H1 (cell line): ENCODE measurements at regions not wholly inside any gene's neighbourhood (a gene's known extent, or its start where the extent isn't known, plus 50 kb on each side); places are given as distances from the start of the nearest gene placed in this dataset.
A peak's percentile ranks its signal among the peaks of the same experiment; 100 is the strongest.

Experiments used
- CBX8 ChIP-seq: fragments of 300-800, 300-1000 bp; sonication (generic); IDR thresholded peaks from 2 replicates; pipeline ENCODE4 v1.7.1; 2016; ENCODE audit warnings: low read depth, low read length, borderline replicate concordance
- HDAC2 ChIP-seq, 2 experiments: fragments of 300-600 bp in 1 of 2; sonication (generic) in 1 of 2; IDR thresholded peaks; 2 replicates each; pipeline ENCODE4 v1.6.1; 2011 to 2012; ENCODE audit warnings: low read depth in 2 of 2, low read length in 2 of 2, mild to moderate bottlenecking in 2 of 2, moderate library complexity in 2 of 2, borderline replicate concordance in 1 of 2, inconsistent platforms in 1 of 2
- MAFK ChIP-seq: IDR thresholded peaks from 2 replicates; pipeline ENCODE4 v1.6.1; 2012; ENCODE audit warnings: low read depth, mild to moderate bottlenecking, improper control_type of control experiment, low read length
- SIN3A ChIP-seq, 2 experiments: IDR thresholded peaks in 1 of 2; conservative IDR thresholded peaks in 1 of 2; 2 replicates each; pipeline ENCODE4 v1.6.1; 2011 to 2012; ENCODE audit warnings: low read length in 2 of 2, improper control_type of control experiment in 1 of 2, low read depth in 1 of 2, mild to moderate bottlenecking in 1 of 2
- TAF1 ChIP-seq: IDR thresholded peaks from 2 replicates; pipeline ENCODE4 v1.6.1; 2011; ENCODE audit warnings: mild to moderate bottlenecking, low read depth, low read length
- TAF7 ChIP-seq: optimal IDR thresholded peaks from 2 replicates; pipeline ENCODE3; 2011; ENCODE audit warnings: low read depth, mild to moderate bottlenecking, inconsistent platforms, low read length, moderate library complexity, borderline replicate concordance
- TF ChIP-seq, protein P1 (sequence below): fragments of 300-600 bp; sonication (generic); IDR thresholded peaks from 2 replicates; pipeline ENCODE4 v1.7.1; 2012; ENCODE audit warnings: low read length, moderate library complexity, mild to moderate bottlenecking, inconsistent platforms; ENCODE audit not compliant: insufficient replicate concordance

GRCh38 chr6:28657769-28658465, 132.2 kb downstream of the GPX5 start (continued):
- TF ChIP-seq, protein P1, sequence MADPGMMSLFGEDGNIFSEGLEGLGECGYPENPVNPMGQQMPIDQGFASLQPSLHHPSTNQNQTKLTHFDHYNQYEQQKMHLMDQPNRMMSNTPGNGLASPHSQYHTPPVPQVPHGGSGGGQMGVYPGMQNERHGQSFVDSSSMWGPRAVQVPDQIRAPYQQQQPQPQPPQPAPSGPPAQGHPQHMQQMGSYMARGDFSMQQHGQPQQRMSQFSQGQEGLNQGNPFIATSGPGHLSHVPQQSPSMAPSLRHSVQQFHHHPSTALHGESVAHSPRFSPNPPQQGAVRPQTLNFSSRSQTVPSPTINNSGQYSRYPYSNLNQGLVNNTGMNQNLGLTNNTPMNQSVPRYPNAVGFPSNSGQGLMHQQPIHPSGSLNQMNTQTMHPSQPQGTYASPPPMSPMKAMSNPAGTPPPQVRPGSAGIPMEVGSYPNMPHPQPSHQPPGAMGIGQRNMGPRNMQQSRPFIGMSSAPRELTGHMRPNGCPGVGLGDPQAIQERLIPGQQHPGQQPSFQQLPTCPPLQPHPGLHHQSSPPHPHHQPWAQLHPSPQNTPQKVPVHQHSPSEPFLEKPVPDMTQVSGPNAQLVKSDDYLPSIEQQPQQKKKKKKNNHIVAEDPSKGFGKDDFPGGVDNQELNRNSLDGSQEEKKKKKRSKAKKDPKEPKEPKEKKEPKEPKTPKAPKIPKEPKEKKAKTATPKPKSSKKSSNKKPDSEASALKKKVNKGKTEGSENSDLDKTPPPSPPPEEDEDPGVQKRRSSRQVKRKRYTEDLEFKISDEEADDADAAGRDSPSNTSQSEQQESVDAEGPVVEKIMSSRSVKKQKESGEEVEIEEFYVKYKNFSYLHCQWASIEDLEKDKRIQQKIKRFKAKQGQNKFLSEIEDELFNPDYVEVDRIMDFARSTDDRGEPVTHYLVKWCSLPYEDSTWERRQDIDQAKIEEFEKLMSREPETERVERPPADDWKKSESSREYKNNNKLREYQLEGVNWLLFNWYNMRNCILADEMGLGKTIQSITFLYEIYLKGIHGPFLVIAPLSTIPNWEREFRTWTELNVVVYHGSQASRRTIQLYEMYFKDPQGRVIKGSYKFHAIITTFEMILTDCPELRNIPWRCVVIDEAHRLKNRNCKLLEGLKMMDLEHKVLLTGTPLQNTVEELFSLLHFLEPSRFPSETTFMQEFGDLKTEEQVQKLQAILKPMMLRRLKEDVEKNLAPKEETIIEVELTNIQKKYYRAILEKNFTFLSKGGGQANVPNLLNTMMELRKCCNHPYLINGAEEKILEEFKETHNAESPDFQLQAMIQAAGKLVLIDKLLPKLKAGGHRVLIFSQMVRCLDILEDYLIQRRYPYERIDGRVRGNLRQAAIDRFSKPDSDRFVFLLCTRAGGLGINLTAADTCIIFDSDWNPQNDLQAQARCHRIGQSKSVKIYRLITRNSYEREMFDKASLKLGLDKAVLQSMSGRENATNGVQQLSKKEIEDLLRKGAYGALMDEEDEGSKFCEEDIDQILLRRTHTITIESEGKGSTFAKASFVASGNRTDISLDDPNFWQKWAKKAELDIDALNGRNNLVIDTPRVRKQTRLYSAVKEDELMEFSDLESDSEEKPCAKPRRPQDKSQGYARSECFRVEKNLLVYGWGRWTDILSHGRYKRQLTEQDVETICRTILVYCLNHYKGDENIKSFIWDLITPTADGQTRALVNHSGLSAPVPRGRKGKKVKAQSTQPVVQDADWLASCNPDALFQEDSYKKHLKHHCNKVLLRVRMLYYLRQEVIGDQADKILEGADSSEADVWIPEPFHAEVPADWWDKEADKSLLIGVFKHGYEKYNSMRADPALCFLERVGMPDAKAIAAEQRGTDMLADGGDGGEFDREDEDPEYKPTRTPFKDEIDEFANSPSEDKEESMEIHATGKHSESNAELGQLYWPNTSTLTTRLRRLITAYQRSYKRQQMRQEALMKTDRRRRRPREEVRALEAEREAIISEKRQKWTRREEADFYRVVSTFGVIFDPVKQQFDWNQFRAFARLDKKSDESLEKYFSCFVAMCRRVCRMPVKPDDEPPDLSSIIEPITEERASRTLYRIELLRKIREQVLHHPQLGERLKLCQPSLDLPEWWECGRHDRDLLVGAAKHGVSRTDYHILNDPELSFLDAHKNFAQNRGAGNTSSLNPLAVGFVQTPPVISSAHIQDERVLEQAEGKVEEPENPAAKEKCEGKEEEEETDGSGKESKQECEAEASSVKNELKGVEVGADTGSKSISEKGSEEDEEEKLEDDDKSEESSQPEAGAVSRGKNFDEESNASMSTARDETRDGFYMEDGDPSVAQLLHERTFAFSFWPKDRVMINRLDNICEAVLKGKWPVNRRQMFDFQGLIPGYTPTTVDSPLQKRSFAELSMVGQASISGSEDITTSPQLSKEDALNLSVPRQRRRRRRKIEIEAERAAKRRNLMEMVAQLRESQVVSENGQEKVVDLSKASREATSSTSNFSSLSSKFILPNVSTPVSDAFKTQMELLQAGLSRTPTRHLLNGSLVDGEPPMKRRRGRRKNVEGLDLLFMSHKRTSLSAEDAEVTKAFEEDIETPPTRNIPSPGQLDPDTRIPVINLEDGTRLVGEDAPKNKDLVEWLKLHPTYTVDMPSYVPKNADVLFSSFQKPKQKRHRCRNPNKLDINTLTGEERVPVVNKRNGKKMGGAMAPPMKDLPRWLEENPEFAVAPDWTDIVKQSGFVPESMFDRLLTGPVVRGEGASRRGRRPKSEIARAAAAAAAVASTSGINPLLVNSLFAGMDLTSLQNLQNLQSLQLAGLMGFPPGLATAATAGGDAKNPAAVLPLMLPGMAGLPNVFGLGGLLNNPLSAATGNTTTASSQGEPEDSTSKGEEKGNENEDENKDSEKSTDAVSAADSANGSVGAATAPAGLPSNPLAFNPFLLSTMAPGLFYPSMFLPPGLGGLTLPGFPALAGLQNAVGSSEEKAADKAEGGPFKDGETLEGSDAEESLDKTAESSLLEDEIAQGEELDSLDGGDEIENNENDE: no peak
- 0 out of 2 replicates have a peak, but pooled peaks have one; percentile 22 for TF ChIP-seq TAF1
- 0 out of 4 replicates have a peak, but pooled peaks of 1 of the 2 experiments have one; percentile 14 for TF ChIP-seq HDAC2 (IDR thresholded peaks at IDR 0.05; ENCODE audit: borderline replicate concordance in 1 of 2, low read depth in 2 of 2, low read length in 2 of 2)
- peak; percentile 76 for TF ChIP-seq TAF7
- 0 out of 4 replicates have a peak, but pooled peaks of 1 of the 2 experiments have one; percentile 35 for TF ChIP-seq SIN3A (conservative IDR thresholded peaks at IDR 0.05 in 1 of 2, IDR thresholded peaks at IDR 0.05 in 1 of 2; ENCODE audit: low read depth in 1 of 2, low read length in 2 of 2)
- TF ChIP-seq MAFK: peak; percentile 86; the same call in 1 of the 2 replicates
- TF ChIP-seq CBX8: no peak
